ENCODE measurements at regions not wholly inside any gene's neighbourhood (a gene's known extent, or its start where the extent isn't known, plus 50 kb on each side); places are given as distances from the start of the nearest gene placed in this dataset.
"Not testable (repeated sequence)": the region's sequence is repeated elsewhere in the genome, so short reads cannot be mapped to it uniquely, and the experiment has no call there.

GRCh38 chr2:57333221-57333620 lies 713.4 kb upstream of the VRK2 start:
- DNase-seq (ENCODE audit: low read depth) = no peak

DNA sequence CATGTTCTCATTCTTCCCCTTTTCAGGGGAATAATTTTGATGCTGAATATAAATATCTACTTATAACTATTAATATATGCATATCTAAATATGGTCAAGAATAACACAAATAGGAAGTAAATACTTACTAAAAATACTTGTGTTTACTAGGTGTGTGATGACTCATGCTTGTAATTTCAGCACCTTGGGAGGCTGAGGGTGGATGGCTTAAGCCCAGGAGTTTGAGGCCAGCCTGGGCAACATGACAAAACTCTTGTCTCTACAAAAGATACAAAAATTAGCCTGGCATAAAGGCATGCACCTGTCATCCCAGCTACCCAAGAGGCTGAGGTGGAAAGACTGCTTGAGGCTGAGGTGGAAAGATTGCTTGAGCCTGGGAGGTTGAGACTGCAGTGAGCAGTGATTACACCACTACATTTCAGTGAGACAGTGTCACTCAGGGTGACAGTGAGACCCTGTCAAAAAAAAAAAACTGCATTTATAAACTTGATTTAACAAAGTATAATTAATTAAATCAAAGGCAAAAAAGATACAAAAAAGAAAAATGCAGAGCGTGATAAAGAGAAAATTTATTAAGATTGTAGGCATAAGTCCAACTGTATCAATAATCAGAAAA lies 703.1 kb upstream of the VRK2 start:
- DNase-seq (ENCODE audit: low read depth) = no peak

DNA sequence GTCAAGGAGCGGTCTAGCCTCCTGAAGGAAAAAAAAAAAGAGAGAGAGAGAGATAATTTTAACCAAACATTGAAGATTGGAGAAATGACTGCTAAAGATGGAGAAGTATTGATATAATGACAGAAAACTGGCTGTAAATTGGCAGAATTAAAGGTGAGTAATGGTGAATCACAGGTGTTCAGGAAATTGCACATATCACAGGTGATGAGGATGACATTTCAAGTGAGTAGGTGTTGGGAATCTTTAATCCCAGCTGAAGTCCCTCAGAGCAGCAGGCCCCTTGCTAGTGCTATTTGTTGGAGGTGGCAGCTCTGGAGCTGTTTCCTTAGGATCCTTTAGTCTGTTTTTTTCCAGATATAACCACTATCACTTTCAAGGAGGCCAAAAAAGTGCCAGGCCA lies 678.4 kb upstream of the VRK2 start:
- no peak for DNase-seq (ENCODE audit: low read depth)

GRCh38 chr2:57370882-57371585 lies 675.6 kb upstream of the VRK2 start:
- DNase-seq (ENCODE audit: low read depth) = no peak

GRCh38 chr2:57372237-57372984 lies 674.2 kb upstream of the VRK2 start:
- DNase-seq (ENCODE audit: low read depth) = no peak

DNA sequence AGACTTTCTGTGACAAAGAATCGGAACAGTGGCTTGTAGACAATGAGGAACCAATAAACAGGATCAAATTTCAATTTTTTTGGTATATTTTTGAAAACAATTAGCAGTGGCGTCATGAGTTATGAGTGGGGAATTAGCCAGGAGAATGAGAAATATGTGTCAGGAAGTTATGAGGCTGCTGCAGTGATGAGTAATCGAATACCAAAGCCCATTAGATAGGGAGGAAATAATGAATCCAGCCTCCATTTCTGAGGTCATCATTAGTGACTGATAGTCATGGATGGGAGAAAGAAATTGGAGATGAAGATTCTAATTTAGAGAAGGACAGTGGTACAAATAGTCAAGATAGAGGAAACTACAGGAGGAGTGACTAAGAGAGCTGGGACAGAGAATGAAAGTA lies 673.1 kb upstream of the VRK2 start:
- no peak for DNase-seq (ENCODE audit: low read depth)

- DNase-seq (ENCODE audit: low read depth) = no peak
Observed at GRCh38 chr2:57376985-57377384, 669.6 kb upstream of the VRK2 start.

GRCh38 chr2:57386305-57386704 lies 660.3 kb upstream of the VRK2 start:
- DNase-seq (ENCODE audit: low read depth) = no peak

DNA sequence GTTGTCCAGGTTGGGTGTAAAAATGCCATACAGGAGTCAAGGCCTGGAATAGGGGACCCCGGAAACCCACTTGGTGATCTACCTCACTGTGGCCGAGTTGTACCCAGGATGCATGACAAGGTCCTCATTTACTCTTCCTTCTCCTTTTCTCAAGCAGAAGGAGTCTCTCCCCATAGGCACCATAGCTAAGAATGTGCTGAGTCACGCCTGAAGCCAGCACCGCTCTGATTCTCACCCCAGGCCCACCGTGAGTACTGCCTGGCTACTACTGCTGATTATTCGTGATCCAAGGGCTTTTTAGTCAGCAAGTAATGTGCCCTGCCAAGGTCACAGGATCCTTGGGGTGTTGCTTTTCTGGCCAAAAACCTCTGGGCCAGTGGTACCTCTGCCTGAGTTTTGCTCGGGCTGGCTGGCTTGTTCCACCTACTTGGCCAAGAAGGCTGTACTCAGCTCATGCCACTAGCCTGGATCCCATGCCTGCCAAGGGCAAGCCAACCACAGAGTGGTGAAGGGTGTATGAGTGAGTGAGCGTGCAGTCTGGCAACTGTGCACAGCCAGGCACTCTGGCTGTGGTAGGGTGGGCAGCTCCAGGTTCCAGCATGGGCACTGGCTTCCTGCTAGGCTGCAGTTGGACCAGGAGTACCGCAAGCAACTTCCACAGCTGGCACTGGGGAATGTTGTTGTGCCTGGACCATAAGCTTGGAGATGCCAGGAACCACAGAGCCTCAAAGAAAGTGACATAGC lies 650.1 kb upstream of the VRK2 start:
- DNase-seq (ENCODE audit: low read depth) = no peak

GRCh38 chr2:57397550-57398360 lies 648.9 kb upstream of the VRK2 start:
- no peak for DNase-seq (ENCODE audit: low read depth)

GRCh38 chr2:57399057-57399456 lies 647.5 kb upstream of the VRK2 start:
- DNase-seq (ENCODE audit: low read depth) = no peak

GRCh38 chr2:57402096-57402495 lies 644.5 kb upstream of the VRK2 start:
- DNase-seq (ENCODE audit: low read depth) = no peak

GRCh38 chr2:57402755-57403154 lies 643.9 kb upstream of the VRK2 start:
- DNase-seq (ENCODE audit: low read depth) = no peak

GRCh38 chr2:57407772-57408201 lies 638.8 kb upstream of the VRK2 start:
- DNase-seq (ENCODE audit: low read depth) = no peak

DNA sequence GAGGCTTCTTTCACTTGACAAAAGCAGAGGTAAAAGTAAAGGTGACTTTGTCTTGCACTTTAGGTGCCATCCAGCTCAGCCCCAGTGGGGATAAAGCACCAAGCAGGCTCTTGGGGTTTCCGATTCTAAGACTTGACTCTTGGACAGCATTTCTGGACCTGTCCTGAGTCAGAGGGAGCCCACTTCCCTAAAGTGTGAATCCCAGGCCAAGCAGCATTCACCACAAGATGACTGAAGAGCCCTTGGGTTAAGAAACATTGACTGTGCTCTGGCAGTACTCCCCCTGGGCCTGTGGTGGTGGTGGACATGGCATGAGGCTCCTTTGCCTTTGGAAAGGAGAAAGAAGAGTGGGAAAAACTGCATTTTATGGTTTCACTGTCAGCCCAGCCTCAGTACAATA lies 638.0 kb upstream of the VRK2 start:
- no peak for DNase-seq (ENCODE audit: low read depth)

DNA sequence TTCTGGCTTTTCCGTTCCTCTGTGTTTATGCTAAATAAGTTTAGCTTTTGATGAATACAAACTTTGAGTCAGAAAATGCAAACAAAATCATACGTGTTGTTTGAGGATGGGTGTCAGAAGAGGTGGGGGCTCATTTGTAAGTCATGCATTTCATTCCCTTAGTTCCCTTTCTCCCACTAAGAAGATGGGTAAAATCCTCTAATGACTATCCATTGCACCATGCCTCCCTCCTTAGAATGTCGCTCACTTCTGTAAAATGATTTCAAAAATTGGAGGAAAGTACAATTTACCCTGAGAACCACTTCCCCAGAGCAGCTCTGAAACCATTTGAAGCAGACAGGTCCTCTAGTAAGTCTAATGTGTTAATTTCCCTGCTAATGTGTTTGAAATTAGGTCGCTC lies 629.6 kb upstream of the VRK2 start:
- DNase-seq (ENCODE audit: low read depth) = no peak

DNA sequence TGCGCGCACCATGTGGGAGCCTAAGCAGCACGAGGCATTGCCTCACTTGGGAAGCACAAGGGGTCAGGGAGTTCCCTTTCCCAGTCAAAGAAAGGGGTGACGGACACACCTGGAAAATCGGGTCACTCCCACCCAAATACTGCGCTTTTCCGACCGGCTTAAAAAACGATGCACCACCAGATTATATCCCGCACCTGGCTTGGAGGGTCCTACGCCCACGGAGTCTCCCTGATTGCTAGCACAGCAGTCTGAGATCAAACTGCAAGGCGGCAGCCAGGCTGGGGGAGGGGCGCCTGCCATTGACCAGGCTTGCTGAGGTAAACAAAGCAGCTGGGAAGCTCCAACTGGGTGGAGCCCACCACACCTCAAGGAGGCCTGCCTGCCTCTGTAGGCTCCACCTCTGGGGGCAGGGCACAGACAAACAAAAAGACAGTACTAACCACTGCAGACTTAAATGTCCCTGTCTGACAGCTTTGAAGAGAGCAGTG lies 627.7 kb upstream of the VRK2 start:
- not testable (repeated sequence) for DNase-seq (ENCODE audit: low read depth)

GRCh38 chr2:57429831-57430230 lies 616.8 kb upstream of the VRK2 start:
- no peak for DNase-seq (ENCODE audit: low read depth)

DNA sequence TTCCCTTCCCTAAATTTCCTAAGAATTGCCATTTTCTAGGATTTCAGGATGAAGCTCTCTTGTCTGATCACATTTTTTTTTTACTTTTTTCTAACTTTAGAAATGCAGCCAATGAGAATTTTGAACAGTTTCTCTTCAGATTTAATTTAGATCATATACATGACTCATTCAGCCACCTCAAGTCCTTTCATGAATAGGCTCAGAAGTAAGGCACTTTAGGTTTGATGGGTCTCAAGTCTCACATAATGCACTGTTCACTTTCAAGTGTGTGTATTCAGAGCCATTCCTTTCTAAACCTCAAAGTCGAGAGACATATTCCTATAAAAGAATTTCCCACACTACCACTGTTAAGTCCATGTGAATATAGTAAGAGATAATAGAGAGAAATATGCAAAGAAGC lies 614.1 kb upstream of the VRK2 start:
- no peak for DNase-seq (ENCODE audit: low read depth)

- DNase-seq (ENCODE audit: low read depth) = no peak
Observed at GRCh38 chr2:57434441-57434840, 612.2 kb upstream of the VRK2 start.

GRCh38 chr2:57434972-57435371 lies 611.6 kb upstream of the VRK2 start:
- no peak for DNase-seq (ENCODE audit: low read depth)

DNA sequence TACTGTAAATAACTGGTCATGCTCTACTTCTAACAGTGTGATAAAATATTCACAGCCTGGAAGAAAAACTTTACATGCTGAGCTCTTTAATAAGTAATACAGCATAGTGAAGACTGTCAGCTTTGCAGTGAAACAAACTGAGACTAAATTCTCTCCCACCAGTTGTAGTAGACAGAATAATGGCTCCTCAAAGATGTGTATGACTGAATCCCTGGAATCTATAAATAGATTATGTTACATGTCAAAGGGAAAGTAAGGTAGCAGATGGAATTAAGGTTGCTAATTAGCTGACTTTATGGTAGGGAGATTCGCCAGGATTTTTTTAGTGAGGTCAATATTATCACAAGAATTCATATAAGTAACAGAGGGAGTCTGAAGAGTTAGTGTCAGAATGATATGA lies 609.5 kb upstream of the VRK2 start:
- no peak for DNase-seq (ENCODE audit: low read depth)

Measured in activated T-cell treated with anti-CD3 and anti-CD28 coated beads for 1 hour (primary cell).